ENCODE measurements at regions not wholly inside any gene's neighbourhood (a gene's known extent, or its start where the extent isn't known, plus 50 kb on each side); places are given as distances from the start of the nearest gene placed in this dataset.
"Not testable (repeated sequence)": the region's sequence is repeated elsewhere in the genome, so short reads cannot be mapped to it uniquely, and the experiment has no call there.

- no peak for DNase-seq (ENCODE audit: low read depth)
Observed at GRCh38 chr5:152456815-152457443, 51.9 kb upstream of the NMUR2 start.

- DNase-seq (ENCODE audit: low read depth), result no peak
Observed at GRCh38 chr5:152462021-152462721, 57.1 kb upstream of the NMUR2 start.

DNA sequence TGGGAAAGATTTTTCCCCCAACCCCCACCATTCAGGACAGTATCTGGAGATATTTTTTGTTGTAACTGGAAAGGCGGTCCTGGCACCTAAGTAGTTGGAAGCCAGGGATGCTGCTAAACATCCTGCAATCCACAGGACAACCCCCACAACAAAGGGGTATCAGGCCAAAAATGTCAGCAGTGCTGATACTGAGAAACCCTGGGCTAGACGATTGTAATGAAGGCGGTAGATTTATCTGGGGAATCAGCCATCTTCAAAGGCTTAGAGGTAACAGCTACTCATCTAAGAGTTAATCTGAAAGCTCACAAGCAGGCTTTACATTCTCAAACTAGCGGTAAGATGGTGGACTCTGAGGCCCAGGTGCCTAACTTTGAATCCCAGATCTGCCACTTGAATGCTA lies 59.0 kb upstream of the NMUR2 start:
- no peak for DNase-seq (ENCODE audit: low read depth)

DNA sequence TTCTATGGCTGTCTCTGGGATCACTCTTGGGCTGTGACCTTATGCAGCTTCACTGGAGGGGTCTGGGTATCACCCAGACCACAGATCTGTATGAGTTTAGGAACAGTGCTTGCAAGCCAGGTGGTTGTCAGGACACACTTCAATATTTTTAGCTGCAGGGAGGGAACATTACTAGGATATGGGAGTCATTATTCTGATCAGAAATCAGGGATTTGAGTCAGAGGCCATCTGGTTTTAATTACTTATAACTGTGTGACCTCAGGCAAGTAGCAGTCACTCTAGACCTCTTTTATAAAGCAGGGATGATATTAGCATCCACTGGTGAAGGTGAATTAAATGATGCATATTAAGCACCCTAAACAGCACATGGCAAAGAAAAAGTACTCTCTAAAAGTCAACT lies 60.1 kb upstream of the NMUR2 start:
- no peak for DNase-seq (ENCODE audit: low read depth)

GRCh38 chr5:152466085-152466745 lies 61.1 kb upstream of the NMUR2 start:
- no peak for DNase-seq (ENCODE audit: low read depth)

DNA sequence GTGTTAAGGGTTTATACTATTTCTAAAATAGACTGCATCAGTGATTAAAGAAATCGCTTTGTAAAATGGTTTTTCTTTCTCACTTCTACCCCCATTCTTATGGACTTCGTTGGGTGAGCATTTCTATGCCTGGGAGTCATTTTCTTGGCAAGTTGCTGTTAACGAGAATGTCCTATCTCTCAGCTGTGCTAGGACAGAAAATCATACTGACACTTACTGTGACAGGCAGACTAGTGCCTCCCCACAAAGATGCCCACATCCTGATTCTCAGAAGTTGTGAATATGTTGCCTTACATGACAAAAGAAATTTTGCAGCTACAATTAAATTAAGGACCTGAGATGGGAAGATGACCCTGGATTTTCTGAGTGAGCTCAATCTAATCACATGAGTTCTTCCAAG lies 65.1 kb upstream of the NMUR2 start:
- DNase-seq (ENCODE audit: low read depth), result no peak

- DNase-seq (ENCODE audit: low read depth), result no peak
Observed at GRCh38 chr5:152472083-152472482, 67.0 kb upstream of the NMUR2 start.

GRCh38 chr5:152474961-152475360 lies 69.9 kb upstream of the NMUR2 start:
- no peak for DNase-seq (ENCODE audit: low read depth)

- DNase-seq (ENCODE audit: low read depth), result no peak
Observed at GRCh38 chr5:152477536-152477935, 72.5 kb upstream of the NMUR2 start.

GRCh38 chr5:152479866-152480265 lies 74.8 kb upstream of the NMUR2 start:
- not testable (repeated sequence) for DNase-seq (ENCODE audit: low read depth)

GRCh38 chr5:152480677-152481076 lies 75.6 kb upstream of the NMUR2 start:
- DNase-seq (ENCODE audit: low read depth), result not testable (repeated sequence)

GRCh38 chr5:152487130-152487529 lies 82.1 kb upstream of the NMUR2 start:
- DNase-seq (ENCODE audit: low read depth), result no peak

- DNase-seq (ENCODE audit: low read depth), result no peak
Observed at GRCh38 chr5:152488869-152489268, 83.8 kb upstream of the NMUR2 start.

GRCh38 chr5:152499814-152500535 lies 94.9 kb upstream of the NMUR2 start:
- no peak for DNase-seq (ENCODE audit: low read depth)

DNA sequence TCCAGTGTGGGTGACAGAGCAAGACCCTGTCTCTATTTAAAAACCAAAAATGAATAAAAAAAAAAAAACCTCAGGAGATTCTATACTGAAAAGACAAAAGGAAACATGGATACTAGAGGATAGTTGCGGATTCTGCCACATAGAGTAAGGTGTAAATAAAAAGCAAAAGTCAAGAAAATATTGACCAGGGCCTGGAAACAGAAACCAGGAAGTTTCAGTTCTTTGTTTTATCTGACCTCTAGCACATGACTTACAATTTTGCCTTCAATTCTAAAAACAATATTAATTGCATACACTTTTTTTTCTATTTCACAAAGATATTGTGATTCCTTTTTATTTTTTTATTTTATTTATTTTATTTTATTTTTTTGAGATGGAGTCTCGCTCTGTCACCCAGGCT lies 96.2 kb upstream of the NMUR2 start:
- DNase-seq (ENCODE audit: low read depth), result no peak

GRCh38 chr5:152503206-152503605 lies 98.1 kb upstream of the NMUR2 start:
- DNase-seq (ENCODE audit: low read depth), result no peak

DNA sequence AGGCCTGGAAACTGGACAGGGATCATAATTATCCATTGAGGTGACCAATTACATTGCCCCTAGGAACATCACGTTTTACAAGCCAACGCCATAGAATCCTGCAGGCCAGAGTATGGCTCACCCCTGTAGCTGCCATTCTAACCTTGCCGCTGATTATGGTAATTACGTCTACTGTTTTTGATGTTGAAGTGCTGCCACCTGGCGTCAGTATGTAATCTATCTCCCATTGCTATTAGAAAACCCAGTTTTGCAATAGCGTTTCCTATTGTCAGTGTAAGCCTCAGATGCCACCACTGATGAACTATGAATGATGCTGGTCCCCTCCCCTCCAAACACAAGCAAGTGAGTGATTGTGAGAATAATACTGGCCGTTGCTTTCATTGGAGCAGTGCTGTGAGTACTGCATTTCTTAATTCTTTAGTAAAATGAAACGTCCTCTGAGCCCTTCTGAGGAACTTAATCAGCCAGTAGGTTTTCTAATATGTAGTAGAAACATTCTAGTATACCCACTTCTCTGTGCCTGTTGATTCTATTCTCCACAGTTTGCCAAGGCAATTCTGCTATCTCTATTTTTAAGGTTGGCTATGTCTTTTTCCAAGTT lies 100.5 kb upstream of the NMUR2 start:
- peak; percentile 46 for DNase-seq (ENCODE audit: low read depth)

DNA sequence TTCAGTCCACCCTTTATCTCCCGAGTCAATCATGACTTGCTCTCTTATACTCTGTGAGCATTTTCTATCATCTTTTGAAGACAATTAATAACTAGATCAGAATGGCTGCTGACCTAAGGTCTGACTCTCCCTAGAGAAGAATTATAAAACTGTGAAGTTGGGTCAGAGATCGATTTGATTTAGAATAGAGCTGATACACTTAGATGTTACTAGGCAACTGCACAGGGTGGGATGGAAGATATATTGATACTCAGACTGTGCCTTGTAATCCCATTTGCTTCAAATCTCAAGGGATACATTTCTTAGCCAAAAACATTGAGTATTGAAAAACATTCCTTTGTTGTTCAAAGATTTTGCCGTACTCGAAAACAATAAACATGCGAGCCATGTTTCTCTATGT lies 106.0 kb upstream of the NMUR2 start:
- no peak for DNase-seq (ENCODE audit: low read depth)

DNA sequence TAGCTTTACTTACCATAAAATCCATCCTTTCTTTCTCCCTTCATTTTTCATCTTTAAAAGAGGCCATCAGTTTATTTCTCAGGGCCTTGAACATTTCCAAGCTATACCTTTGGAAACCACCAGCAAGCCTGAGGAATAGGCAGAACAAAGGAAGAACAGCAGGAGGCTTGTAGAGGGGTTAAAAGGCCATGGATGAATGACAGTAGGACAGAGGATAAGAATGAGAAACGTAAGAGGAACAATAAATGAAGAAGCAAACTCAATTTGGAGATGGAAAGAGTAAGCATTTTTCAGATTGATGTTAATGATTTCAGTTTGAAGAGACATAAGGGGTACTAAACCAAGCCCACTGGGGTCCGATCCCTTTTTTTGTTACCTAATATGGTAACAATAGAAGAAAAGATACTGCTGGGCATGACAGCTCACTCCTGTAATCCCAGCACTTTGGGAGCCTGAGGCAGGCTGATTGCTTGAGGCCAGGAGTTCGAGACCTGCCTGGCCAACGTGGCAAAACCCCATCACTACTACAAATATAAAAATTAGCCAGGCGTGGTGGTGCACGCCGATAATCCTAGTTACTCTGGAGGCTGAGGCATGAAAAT lies 106.6 kb upstream of the NMUR2 start:
- no peak for DNase-seq (ENCODE audit: low read depth)

DNA sequence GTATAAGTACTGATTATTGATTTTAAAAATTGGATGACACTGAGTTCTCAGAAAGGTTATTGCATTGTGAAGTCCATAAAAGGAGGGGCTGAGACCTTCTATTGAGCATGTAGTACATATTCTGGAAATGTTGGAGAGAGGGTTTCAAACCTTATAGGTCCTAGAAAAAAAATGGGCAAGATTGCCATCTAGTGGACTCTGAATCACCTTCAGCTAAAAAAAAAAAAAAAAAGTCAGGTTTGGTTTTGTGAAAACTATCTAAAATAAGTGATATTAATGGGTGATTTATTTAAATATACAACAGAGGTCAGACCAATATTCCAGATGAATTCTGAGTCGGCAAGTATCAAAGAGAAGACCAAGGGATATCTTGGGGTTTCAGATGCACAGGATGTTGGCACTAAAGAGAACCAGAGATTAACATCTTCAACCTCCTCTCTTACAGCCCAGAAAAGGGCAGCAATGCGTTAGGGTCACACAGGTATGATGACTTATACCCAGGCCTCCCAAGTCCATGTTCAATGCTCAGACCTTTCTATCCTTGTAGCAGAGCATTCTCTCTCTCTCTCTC lies 109.8 kb upstream of the NMUR2 start:
- DNase-seq (ENCODE audit: low read depth), result peak; percentile 20

- no peak for DNase-seq (ENCODE audit: low read depth)
Observed at GRCh38 chr5:152523964-152524363, 118.9 kb upstream of the NMUR2 start.
